HG02852 (cell line): ENCODE measurements at regions not wholly inside any gene's neighbourhood (a gene's known extent, or its start where the extent isn't known, plus 50 kb on each side); places are given as distances from the start of the nearest gene placed in this dataset.
"Not testable (repeated sequence)": the region's sequence is repeated elsewhere in the genome, so short reads cannot be mapped to it uniquely, and the experiment has no call there.

ENCODE experiments used
- ATAC-seq: cut with Tn5 transposase; IDR thresholded peaks from one replicate; pipeline ENCODE4 v1.9.1; 2021; ENCODE audit warnings: mild to moderate bottlenecking, moderate library complexity; ENCODE audit not compliant: unreplicated experiment

- ATAC-seq = no peak
Observed at GRCh38 chrX:39676434-39676833, 421.3 kb downstream of the BCOR start.

- ATAC-seq = no peak
Observed at GRCh38 chrX:39677585-39677977, 420.2 kb downstream of the BCOR start.

GRCh38 chrX:39677978-39678791 lies 419.6 kb downstream of the BCOR start:
- ATAC-seq = no peak

GRCh38 chrX:39678914-39679313 lies 418.8 kb downstream of the BCOR start:
- ATAC-seq = no peak

GRCh38 chrX:39679497-39680157 lies 418.1 kb downstream of the BCOR start:
- ATAC-seq = no peak

- no peak for ATAC-seq
Observed at GRCh38 chrX:39681885-39682284, 415.9 kb downstream of the BCOR start.

GRCh38 chrX:39682778-39683177 lies 415.0 kb downstream of the BCOR start:
- ATAC-seq = no peak

DNA sequence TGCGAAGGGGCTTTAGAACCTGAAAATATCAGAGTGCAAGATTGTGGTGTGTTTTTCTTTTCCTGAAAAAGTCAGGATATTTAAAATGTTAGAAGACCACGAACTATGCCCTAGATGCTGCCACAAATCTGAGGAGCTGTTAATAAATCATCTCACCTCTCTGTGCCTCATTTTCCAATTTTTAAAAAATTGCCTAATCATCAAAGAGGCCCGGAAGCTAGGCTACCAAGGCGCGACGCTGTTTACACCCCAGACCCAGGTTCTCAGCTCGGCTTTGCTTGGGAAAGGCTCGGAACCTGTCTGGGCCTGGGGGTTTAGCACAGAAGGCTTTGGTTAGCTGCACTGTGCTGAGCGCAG lies 409.6 kb downstream of the BCOR start:
- ATAC-seq = no peak

- no peak for ATAC-seq
Observed at GRCh38 chrX:39688576-39689375, 409.0 kb downstream of the BCOR start.

GRCh38 chrX:39689376-39690104 lies 408.2 kb downstream of the BCOR start:
- ATAC-seq = no peak

DNA sequence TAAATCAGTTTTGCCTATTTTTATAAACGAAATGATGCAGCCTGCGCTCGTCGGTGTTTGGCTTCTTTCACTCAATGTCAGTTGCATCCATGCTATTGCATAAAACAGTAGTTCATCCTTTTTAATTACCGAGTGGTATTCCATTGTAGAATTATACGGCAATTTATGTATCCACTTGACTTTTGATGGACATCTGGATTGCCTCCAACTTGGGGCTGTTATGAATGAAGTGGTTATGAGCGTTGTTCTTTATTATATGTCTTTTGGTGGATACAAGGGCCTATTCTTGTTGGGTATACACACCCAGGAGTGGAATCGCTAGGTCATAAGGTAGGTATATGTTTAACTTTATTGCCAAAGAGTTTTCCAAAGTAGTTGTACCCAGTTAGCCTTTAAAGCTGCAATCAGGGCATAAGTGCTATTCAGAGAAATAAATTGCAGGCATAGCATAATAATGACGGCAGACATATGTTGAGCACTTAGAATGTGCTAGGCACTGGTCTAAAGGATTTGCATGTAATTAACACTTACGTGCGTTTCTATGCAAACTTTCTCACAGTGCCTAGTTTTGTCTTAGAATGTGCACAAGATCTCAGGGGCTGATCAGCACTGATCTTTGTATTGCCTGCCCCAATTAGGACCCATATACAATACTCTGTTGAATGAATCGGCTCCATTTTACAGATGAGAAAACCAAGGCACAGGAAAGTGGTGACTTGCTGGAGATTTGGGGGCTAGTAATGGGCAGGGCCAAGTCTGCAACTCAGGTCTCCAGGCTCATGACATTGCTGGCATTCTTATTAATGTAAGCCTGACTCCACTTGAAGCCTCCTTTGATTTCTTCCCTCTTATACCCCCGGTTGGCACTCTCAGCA lies 407.0 kb downstream of the BCOR start:
- ATAC-seq = no peak

GRCh38 chrX:39691724-39692123 lies 406.0 kb downstream of the BCOR start:
- ATAC-seq = no peak

GRCh38 chrX:39692796-39693195 lies 405.0 kb downstream of the BCOR start:
- ATAC-seq = no peak

GRCh38 chrX:39693298-39693697 lies 404.5 kb downstream of the BCOR start:
- ATAC-seq = no peak

DNA sequence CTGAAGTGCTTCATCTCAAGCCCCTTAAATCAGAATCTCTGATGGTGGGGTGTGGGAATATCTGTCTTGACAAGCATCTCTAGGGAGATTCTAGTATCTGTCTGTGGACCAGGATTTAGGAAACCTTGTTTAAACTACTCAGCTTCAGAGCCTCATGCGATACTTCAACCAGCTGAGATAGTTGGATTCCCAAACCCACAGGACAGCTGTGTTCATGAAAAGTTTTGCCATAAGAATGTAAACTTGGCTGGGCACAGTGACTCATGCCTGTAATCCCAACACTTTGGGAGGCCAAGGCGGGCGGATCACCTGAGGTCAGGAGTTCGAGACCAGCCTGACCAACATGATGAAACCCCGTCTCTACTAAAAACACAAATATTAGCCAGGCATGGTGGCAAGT lies 395.1 kb downstream of the BCOR start:
- not testable (repeated sequence) for ATAC-seq

DNA sequence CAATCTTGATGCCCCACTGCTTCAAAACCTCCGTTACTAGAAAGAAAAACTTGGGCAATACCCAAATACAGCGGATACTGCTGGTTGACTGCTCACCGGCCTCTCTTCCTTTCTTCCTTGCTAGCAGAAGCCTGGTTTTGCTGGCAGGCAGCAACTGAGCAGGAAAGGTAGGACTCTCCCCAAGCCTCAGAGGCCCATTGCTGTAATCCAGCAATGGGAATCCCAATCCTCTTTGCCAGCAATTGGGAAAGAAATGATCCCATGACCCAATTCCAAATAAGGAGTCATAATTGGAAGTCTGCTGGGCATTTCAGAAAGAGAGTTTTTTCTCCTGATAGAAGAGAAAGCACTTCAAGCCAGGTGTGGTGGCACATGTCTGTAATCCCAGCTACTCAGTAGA lies 394.5 kb downstream of the BCOR start:
- no peak for ATAC-seq

DNA sequence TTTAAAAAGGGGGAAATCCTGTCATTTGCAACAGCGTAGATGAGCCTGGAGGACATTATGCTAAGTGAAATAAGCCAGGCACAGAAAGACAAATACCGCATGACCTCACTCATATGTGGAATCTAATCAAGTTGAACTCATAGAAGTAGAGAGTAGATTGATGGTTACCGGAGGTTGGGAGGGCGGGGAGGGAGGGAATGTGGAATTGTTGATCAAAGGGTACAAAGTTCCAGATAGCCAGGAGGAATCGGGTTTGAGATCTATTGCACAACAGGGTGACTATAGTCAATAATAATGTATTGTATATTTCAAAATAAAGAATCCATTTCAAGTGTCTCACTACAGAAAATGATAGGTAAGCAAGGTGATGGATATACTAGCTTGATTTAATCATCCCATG lies 393.2 kb downstream of the BCOR start:
- ATAC-seq = no peak

DNA sequence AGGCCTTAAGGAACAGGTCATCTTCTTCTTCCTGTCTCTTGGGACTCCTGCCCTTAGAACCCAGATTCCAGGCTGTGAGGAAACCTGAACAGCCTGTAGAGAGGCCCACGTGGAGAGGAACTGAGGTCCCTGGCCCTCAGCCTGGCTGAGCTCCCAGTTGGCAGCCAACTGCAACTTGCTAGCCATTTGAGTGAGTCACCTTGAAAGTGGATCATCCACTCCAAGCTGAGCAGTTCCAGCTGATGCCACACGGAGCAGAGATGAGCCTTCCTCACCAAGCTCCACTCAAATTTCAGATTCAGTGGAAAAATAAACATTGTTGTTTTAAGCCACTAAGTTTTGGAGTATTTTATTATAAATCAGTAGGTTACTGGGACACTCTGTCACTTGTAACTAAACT lies 392.5 kb downstream of the BCOR start:
- ATAC-seq = no peak

GRCh38 chrX:39709364-39709763 lies 388.4 kb downstream of the BCOR start:
- ATAC-seq = no peak

DNA sequence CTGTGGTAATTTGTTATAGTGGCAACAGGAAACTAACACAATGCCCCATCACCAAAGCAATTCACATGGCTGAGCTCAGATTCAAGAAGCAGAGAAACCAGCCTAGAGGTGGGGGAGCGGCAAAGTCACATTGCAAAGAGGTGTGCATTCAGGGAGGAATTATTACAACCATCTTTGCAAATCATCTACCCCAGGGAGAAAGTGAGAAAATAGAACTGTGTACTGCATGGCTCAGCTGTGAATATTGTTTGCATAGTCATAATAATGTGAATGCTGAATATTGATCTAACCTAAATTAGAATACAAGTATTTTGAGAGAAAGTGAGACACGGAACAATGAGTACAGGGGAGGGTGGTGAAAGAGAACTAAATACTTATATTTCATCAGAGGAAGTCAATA lies 387.9 kb downstream of the BCOR start:
- ATAC-seq = no peak
